HG03025 (cell line): ENCODE measurements at regions not wholly inside any gene's neighbourhood (a gene's known extent, or its start where the extent isn't known, plus 50 kb on each side); places are given as distances from the start of the nearest gene placed in this dataset.

Source experiments
- ATAC-seq: cut with Tn5 transposase; IDR thresholded peaks from one replicate; pipeline ENCODE4 v1.9.1; 2021; ENCODE audit warnings: mild to moderate bottlenecking, moderate library complexity; ENCODE audit not compliant: unreplicated experiment, low FRiP score

- no peak for ATAC-seq
These were observed 292.1 kb downstream of the SOX11 start for GRCh38 chr2:5984273-5984655.

GRCh38 chr2:5984946-5985345, 292.8 kb downstream of the SOX11 start:
- no peak for ATAC-seq

GRCh38 chr2:5985536-5986385, 293.6 kb downstream of the SOX11 start:
- no peak for ATAC-seq

- ATAC-seq = no peak
These were observed 294.9 kb downstream of the SOX11 start for GRCh38 chr2:5986801-5987787.

GRCh38 chr2:5988120-5988519, 295.9 kb downstream of the SOX11 start:
- ATAC-seq = no peak

GRCh38 chr2:5990086-5990485, 297.9 kb downstream of the SOX11 start:
- ATAC-seq = no peak

GRCh38 chr2:5991305-5991968, 299.3 kb downstream of the SOX11 start:
- ATAC-seq = no peak

- no peak for ATAC-seq
These were observed 303.6 kb downstream of the SOX11 start for GRCh38 chr2:5995832-5996231.

- ATAC-seq = no peak
These were observed 316.0 kb downstream of the SOX11 start for GRCh38 chr2:6008186-6008585.

- no peak for ATAC-seq
These were observed 316.5 kb downstream of the SOX11 start for GRCh38 chr2:6008726-6009125.

GRCh38 chr2:6010163-6010562, 318.0 kb downstream of the SOX11 start:
- ATAC-seq = no peak

- no peak for ATAC-seq
These were observed 319.7 kb downstream of the SOX11 start for GRCh38 chr2:6011921-6012320.

GRCh38 chr2:6017736-6018286, 325.6 kb downstream of the SOX11 start:
- ATAC-seq = no peak

- ATAC-seq = no peak
These were observed 332.0 kb downstream of the SOX11 start for GRCh38 chr2:6024229-6024628.

- no peak for ATAC-seq
These were observed 332.6 kb downstream of the SOX11 start for GRCh38 chr2:6024784-6025183.

- no peak for ATAC-seq
These were observed 333.2 kb downstream of the SOX11 start for GRCh38 chr2:6025391-6025790.

GRCh38 chr2:6027066-6027465, 334.9 kb downstream of the SOX11 start:
- no peak for ATAC-seq

GRCh38 chr2:6031200-6031867, 339.1 kb downstream of the SOX11 start:
- no peak for ATAC-seq

GRCh38 chr2:6036211-6036610, 344.0 kb downstream of the SOX11 start:
- ATAC-seq = no peak

GRCh38 chr2:6043238-6043637, 351.1 kb downstream of the SOX11 start:
- ATAC-seq = no peak
